RKO (cell line): ENCODE measurements at regions not wholly inside any gene's neighbourhood (a gene's known extent, or its start where the extent isn't known, plus 50 kb on each side); places are given as distances from the start of the nearest gene placed in this dataset.

Experiments
- DNase-seq: peaks from one replicate; pipeline ENCODE4 v3.0.0-alpha.2; 2016; ENCODE audit warnings: low spot score

DNA sequence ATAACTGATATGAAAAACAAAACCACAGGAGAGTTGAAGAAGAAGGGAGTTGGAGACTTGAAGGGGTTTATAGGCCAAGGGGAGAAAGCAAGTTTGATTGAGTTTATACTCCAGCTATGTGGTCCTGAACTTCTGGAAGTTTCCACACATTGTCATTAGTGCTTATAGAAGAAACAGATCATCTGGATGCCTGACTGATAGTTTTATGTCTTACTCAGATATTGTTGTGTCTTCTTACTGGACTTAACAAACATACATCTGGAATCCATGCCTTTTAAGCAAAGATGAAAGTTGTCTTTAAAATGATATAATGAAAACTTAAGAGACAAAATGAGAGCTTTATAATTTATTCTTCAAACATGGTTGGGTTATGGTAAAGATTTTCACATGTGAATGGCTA is 101.3 kb upstream of the FZD8 start:
- no peak for DNase-seq

DNA sequence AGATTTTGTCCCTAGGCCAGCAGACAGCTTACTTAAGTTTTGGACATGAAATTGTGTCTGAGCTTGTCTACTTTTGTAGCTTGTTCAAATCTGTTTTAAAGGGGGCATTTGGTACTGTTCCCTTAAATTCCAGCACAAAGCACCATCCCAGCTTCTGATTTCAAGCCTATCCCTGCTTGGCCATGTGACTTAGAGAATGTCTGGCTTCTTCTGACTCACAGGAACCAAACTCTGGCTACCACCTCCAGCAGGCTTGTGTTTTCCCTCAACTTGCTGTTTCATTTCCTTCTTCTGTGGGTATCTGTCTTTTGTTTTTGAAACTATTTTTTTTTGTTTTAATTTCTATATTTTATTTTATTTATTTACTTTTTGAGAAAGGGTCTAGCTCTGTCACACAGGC is 97.9 kb upstream of the FZD8 start:
- peak; percentile 34 for DNase-seq

DNA sequence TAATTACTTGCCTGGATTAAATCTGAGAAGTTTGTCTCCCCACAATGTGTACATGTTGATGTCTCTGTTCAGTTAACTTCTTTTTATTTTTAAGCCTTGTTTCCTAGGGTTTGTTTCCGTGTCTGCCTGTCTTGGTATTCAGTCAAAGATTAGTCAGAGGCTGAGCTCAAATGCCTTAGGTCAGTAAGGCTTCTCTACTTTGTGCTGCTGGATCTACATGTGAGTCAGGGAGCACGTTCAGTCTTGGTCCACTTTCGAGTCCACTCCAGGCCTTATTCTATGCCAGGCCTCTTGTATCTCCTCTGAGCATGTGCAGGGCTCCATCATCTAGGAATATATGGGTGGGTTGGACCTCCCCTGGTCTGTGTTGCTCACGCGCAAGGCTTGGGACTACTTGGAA is 93.3 kb upstream of the FZD8 start:
- DNase-seq: peak; percentile 52

DNA sequence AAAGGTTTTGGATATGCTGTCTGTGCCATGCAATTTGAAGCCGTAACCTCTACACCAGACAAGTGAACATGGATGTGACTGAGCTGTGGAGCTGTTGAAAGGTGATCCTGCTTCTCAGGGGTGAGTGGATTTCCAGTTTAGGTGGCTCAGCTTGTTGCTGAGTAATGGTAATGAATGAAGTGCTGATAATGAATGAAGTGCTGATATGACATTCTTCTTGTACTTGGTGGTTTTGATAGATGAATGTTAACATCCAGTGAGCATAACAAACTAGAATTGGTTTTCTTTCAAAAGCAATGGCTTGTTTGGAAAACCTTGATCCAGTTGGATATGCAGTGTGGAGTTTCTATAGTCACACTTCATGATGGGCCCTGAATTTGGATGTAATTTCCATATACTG is 89.7 kb upstream of the FZD8 start:
- no peak for DNase-seq

DNA sequence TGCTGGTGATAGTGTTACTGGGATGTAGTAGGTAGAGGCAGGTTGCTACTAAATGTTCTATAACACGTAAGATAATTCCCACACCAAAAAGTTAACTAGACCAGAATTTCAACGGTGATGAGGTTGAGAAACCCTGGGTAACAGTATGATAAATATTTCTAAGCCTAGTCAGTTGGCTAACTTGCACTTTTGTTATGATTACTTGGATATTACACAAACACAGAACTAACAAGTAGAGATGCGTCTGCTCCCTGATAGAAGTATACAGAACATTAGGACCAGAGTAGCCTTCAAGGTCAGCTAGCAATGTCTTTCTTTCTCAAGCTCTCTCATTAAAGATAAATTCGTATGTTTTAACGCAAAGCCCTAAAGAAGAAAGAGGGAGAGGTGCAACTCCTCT is 86.2 kb upstream of the FZD8 start:
- DNase-seq: no peak

DNA sequence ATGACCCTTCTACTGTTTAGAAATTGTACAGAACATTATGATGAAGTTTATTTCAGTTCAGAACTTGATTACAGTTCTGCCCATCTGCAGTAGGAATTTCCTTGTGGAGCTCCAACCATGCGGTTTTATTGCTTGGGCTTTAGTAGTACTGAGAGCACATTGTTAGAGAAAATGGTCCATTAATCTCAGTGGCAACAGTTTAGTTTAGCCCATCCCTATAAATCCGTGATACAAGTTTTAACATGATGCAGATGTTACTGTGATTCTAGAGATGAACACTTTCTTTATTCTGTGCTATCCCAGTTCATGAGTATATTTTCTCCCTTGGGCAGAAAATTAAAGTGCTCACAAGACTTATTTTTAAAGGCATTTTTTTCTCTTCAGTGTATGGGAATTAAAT is 84.8 kb upstream of the FZD8 start:
- no peak for DNase-seq

DNA sequence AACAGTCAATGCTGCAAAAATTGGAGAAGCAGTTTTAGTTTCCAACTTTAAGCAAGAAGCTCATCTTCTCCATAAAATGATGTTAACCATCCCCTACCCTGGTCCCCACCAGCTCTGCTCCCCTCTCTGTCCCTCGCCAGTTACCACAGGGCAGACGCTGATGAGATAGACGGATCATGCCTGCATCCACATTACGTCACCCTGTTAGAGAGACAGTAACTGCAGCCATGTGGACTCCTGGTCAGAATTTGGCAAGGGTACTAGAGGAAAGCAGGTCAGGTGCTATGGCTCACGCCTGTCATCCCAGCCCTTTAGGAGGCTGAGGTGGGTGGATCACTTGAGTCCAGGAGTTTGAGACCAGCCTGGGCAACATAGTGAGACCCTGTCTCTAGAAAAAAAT is 81.9 kb upstream of the FZD8 start:
- DNase-seq: no peak

DNA sequence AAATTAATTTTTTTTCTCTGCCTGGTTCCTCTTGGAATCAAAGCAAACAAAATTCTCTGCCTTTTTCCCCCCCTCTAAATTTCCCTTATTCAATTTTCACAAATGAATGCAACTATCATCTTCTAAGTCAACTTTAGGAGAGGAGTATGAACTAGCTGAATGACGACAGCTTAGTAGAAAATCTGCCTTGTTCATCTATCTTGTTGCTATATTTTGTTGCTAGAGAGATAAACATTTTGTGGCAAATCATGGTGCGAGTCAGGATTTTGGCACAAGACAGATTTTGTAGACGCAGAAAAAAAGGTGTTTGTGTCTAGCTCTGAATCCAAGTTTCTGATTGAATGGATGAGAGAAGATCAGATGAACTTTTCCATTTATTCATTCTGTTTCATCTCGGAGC is 81.0 kb upstream of the FZD8 start:
- DNase-seq: no peak

DNA sequence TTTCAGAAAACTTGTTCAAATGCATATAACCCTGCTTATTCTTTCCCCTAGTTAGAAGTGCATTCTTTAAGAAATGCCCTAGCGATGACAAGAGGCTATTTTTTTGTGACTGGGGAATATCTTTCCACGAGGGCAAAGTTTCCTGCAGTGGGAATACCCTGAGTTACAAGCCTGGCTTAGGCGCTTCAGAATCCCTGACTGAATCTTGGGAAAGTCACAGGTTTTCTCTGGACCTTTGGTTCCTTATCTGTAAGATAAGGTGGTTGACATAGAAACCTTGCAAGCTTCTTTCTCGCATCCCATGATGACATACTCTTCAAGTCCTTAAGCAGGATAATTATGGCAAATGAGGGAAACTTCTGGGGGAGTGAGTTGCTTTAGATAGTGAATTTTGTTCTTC is 80.5 kb upstream of the FZD8 start:
- DNase-seq: no peak

DNA sequence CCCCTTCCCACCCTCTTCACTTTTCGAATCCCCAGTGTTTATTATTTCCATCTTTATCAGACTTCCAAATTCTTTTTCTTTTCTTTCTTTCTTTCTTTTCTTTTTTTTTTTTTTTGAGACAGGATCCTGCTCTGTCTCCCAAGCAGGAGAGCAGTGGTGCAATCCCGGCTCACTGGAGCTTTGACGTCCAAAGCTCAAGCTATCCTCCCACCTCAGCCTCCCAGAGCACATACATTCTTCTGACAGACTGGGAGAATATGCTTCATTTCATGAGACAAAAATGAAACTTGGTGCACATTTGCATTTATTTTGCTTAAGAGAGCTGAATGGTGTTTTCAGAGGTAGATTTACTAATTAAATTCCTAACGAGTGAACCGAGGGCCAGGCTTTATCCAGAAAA is 80.1 kb upstream of the FZD8 start:
- DNase-seq: no peak

DNA sequence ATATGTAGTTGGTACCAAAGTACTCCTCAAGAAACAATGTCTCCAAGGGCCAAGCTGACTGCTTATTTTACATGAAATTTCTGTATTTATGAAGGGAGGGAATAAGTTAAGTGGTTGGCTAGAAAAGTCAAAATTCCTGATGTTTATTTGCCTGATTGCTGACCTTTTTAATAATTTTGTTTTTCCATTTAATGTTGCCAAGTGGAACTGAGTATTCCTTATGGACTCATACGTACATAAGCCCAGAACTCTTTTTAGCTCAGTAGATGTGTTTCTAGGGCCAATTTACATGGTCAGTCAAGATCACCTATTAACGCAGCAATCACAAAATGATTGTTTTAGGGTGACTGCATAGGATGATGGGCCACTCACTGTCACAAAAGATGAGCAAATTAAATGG is 78.3 kb upstream of the FZD8 start:
- no peak for DNase-seq

DNA sequence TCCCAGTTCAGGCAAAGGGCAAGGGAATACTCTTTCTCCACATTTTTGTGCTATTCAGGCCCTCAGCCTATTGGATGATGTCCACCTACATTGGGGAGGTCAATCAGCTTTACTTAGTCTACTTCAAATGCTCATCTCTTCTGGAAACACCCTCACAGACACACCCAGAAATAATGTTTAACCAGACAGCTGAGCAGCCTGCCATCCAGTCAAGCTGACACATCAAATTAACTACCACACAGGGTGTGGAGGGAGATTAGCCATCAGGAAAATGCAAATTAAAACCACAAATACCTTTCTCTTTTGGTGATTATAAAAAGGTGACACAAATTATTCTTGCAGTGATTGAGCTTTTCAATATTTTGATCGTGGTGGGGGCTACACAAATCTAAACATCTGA is 74.7 kb upstream of the FZD8 start:
- no peak for DNase-seq

DNA sequence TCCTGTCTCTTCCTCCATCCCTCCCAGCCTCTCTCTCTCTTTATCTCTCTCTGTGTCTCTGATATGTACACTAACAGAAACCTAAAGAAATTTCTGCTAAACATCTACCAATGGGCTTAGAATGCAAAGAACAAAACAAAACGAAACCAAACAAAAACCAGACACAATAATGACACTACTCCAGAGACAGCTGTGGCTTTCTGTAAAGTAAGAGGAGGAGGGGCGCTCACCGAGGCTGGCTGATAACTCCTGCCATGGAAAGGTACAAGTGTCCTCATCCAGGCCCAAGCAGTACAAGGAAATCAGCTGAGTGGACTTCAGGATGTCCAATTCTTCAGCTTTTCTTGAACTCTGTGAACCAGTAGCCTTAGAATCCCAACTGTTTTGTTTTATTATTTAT is 70.4 kb upstream of the FZD8 start:
- DNase-seq: no peak

DNA sequence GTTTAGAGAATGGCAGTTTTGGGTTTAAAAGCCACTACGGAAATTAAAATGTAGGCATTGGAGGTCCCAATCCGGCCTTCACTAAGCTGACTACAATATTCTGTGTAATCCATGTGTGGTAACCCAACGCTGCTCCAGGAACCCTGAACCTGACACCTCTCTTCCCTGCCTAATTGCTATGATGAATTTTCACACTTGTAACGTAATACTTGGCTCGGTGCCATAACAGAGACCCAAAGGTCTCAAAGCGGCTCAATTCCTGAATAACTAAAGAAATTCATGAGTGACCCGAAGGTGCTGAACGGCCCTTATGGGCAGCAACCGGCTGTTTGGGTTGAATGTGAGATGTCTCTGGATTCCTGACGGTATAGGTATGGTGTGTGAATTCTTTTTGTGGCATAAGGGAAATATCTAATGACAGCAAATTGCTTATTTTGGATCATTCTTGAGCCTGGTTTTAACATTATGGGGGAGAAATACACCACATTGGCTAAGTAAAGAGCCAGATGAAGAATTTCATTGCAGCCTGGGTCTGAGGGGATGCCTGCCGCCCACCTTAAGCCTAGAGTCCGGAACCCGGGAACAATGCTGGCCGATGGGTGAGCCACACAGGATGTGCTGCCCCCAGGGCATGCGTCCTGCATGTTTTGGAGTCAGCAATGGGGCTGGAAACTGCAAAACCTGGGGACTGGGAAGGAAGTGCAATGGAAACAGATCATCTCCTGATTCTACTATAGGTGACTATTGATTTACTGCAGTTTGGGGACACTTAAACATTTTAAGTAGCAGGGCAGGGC is 69.7 kb upstream of the FZD8 start:
- DNase-seq: no peak

DNA sequence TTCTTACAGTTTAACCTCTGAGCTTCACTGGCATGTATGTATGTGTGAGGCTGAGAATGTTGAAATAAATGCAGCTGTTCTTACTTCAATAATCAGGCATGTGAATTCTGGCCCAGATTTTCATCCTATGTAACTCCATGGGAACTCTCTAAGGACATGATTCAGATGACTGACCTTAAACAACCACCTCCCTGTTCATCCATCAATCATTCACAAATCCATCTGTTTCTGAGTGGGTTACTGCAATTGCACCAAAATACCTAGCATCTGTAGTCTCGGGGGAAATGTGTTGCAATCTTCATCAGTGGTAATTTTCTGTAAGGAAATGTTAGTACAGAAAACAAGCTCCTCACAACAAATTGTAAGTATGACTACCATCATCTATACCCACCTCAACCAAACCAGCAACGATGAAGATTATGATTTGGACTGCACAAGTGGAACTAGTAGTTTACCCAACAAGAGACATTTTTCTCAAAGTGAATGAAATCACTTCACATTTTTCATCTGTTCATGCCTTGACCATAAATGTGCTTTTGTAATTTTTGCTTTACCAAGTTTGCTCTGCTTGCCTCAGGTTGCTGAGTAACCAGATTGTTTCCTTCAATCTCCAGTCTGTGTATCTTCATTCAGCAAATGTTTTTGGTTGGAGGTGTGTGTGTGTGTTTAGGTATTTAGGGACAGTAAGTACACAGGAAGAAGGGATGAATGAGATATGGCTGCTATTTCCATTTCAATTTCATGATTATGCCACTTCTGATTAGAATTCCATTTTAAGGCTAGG is 65.7 kb upstream of the FZD8 start:
- no peak for DNase-seq

DNA sequence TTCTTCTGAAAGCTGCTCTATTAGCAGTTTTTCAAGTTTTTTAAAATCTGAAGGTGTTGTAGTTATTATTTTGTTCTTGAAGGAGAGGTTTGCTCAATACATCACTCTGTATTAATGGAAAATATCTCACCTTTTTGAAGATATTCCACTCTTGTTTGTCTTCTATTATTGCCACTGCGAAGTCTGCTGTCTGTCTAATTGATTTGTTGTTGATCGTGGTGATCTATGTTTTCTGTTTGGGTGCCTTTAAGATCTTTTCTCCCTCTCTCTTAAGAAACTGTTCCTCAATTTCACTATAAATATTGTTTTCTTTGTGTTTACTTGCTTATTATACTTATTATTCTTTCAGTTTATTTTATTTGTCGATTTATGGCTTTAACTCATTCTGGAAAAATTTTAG is 64.9 kb upstream of the FZD8 start:
- DNase-seq: no peak

DNA sequence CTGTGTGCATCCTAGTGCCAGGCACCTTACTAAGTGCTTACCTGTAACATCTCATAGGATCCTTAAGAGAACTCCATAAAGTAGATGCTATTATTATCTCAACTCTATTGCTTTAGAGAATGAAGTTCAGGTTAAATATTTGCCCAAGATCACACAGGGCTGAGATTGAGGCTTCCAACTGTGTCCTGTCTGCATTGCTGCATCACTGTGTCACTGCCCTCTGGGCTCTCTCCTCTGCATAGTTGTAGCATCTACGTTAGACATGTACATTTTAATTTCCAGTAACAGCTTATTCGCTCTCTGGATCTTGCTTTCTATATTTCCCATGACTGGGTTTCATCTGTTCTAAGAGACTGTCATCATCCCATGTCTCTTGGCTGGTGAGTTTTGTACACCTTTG is 63.6 kb upstream of the FZD8 start:
- DNase-seq: no peak

DNA sequence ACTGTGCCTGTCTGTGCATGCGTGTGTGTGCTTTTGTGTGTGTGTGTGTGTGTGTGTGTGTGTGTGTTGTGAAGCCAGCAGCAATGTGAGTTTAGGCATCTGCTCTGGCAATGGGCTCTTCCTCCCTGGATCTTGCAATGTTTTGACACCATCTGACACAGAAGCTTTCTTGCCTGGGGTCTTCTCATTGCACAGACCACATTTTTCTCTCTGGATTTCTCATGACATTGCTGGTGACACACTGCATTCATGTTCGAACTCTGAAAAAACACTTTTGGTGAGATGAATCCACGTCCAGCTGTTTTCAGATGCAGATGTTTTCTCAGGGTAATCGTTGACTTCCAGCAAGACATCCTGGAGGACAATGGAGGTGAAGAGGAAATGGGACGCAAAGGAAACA is 63.0 kb upstream of the FZD8 start:
- no peak for DNase-seq

DNA sequence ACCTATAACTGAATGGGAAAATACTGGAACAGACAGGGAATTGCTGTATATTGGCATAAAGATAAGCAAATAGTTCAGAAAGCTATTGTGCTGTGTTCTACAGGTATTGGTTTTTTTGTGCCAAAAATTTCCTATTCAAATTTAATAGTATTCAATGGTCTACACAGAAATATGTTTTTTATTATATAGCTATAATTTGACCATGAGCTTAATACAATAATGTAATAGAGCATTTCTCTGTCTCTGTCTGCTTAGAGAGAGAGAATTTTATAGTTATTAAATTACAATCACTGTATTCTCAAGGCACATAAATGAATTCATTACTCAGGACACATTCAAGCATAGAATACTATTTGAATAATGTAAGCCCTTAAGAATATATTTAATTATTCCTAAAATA is 62.3 kb upstream of the FZD8 start:
- no peak for DNase-seq

DNA sequence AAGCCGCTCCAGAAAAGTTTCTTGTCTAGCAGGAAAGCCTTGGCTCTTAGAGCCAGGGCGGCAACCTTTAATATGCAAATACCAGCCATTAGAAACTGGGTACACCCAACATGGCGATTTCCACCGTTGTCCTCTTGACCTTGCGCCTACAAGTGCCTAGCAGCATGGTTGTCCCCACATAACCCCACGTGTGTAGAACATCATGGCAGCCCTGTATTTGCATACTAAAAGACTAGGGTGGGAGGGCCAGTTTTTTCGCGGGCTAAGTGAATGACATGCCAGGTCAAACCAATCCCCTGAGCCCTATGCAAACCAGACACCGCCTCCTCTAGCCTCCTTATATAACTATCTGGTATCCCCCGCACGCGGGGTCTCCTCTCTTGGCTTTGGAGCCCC is 58.4 kb upstream of the FZD8 start:
- DNase-seq: no peak

DNA sequence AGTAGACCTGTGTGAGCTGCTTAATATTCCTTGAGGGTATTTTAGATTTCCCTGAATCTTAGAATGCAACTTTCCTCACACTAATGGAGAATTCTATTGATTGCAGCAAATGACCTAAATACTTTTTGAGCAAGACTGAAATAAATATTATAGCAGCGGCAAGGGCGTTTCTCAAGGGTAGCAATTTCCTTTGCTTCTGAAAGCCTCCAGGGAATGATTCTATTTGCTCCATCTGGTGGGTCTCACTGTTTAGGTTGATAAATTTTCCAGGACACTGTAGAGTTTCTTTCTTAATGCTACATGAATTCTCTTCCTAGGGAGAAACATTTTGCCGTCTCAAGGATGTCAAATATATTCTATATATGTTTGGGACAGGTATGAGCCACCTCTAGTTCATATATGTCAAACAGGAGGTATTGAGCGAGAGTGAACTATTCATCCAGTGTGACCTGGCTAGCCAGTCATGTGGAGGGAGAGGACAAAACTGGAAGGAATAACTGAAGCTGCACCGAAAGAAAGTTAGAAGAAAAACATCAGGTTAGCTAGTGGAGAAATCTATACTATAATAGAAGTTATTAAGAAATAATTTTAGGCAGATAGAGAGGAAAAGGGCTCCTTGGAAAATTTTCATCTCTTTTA is 57.9 kb upstream of the FZD8 start:
- DNase-seq: no peak

DNA sequence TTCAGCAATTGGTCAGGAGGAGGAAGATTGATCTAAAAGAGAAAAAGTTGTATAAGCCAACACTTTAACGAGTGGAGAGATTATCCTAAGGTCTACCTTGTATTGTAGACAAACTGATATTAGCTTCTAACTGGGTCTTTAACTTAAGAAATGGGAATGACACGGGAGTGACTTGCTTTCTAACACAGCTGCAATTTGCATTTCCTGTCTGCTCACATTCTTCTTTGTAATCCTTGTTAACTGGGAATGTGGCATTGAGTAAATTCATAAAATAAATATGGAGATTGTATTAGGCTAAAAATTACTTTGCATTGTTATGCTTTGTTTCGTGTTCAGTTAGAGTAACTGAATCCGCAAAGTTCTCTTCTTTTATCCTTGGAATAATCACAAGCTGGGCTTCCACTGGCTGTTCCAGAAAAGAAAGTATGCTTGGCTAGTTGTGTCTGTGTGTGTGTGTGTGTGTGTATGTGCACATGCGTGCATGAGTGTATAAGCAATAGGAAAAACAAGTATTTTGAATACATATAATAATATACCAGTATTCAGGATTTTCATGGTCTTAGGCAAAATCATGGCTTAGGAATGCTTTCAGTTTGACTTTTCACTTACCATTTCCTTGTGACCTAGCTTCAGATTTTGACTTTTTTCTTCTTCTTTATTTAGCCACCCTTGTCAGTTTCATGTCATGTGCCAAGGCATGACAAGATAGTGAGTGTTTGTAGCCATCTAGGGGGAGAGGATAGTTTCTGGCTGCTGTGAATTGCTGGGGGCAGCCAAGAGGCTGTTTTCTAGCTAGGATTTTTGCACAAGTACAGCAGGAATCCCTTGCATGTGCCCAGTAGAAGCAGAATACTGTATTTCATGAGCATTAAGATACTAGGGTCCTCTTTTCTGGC is 54.5 kb upstream of the FZD8 start:
- no peak for DNase-seq
